IPS DF 6.9 (cell line): ENCODE measurements at regions not wholly inside any gene's neighbourhood (a gene's known extent, or its start where the extent isn't known, plus 50 kb on each side); places are given as distances from the start of the nearest gene placed in this dataset.
"Not testable (repeated sequence)": the region's sequence is repeated elsewhere in the genome, so short reads cannot be mapped to it uniquely, and the experiment has no call there.

ENCODE experiments used
- DNase-seq: peaks from one replicate; pipeline ENCODE4 v3.0.0-alpha.2; 2013; ENCODE audit warnings: low read depth, low spot score
- H3K27ac ChIP-seq: one replicate; pipeline ENCODE4 v1.5.1; 2013; ENCODE audit warnings: low read length, control low read depth
- H3K27me3 ChIP-seq: 2 replicates; pipeline ENCODE4 v1.6.1; 2013; ENCODE audit warnings: mild to moderate bottlenecking, low read length; ENCODE audit not compliant: control insufficient read depth, insufficient read depth
- H3K36me3 ChIP-seq: 2 replicates; pipeline ENCODE4 v1.6.1; 2013; ENCODE audit warnings: low read length; ENCODE audit not compliant: control insufficient read depth, insufficient read depth
- H3K4me1 ChIP-seq: 2 replicates; pipeline ENCODE4 v1.6.1; 2013; ENCODE audit warnings: low read length; ENCODE audit not compliant: control insufficient read depth, insufficient read depth
- H3K4me3 ChIP-seq: 2 replicates; pipeline ENCODE4 v1.5.1; 2013; ENCODE audit warnings: mild to moderate bottlenecking, low read length
- H3K9me3 ChIP-seq: 2 replicates; pipeline ENCODE4 v1.6.1; 2013; ENCODE audit warnings: low read length, inconsistent platforms; ENCODE audit not compliant: control insufficient read depth, insufficient read depth
- WGBS: extraction: QIAGEN DNeasy Blood & Tissue Kit; methylation state at CpG from one replicate; pipeline ENCODE4 v1.1.7; 2013; ENCODE audit warnings: mixed read lengths, missing lambda C conversion rate; ENCODE audit not compliant: insufficient read length, insufficient coverage; 5-methylcytosine and 5-hydroxymethylcytosine counted together

- Histone ChIP-seq H3K4me1 (peaks cover 2% of the 10 kb centered on the region; the same call in 1 of the 2 replicates), H3K27ac (no peak overlapping the region), H3K9me3 (no peaks in the 10 kb centered on the region), H3K27me3 (no peaks in the 10 kb centered on the region), H3K36me3 (no peaks in the 10 kb centered on the region), H3K4me3 (no peak overlapping the region)
- no CpG with 5 or more reads among the region's 3 CpGs for WGBS
- no peak for DNase-seq
Measured at GRCh38 chr7:15831606-15832005, 145.1 kb upstream of the MEOX2 start.

- no CpG with 5 or more reads among the region's 3 CpGs for WGBS
- Histone ChIP-seq H3K4me3 (no peak overlapping the region), H3K36me3 (no peaks in the 10 kb centered on the region), H3K27me3 (no peaks in the 10 kb centered on the region), H3K9me3 (no peaks in the 10 kb centered on the region), H3K27ac (no peak overlapping the region), H3K4me1 (peaks cover 2% of the 10 kb centered on the region; the same call in 1 of the 2 replicates)
- DNase-seq = no peak
Measured at GRCh38 chr7:15829691-15830090, 143.2 kb upstream of the MEOX2 start.

DNA sequence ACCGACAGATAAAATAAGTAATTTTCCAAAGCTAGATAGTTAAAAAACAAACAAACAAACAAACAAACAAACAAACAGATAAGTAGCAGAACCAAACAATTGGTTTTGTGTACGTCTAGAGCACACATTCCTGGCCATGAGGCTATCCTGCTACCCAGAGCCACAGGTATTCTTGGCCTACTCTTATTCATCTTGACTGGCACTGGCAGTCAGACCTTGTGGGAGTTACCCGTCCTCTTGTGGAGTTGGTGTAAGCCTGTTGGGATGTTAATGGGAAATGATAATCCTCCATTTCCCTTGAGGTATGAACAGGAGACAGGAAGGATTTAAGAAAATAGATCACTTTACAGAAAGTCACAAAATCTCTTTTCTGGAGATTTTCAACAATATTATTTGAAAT, 142.4 kb upstream of the MEOX2 start:
- H3K4me1 ChIP-seq = peaks cover 2% of the 10 kb centered on the region; the same call in 1 of the 2 replicates
- no peaks in the 10 kb centered on the region for H3K36me3 ChIP-seq
- H3K27me3 ChIP-seq = no peaks in the 10 kb centered on the region
- H3K4me3 ChIP-seq = no peak overlapping the region
- no peak overlapping the region for H3K27ac ChIP-seq
- no peaks in the 10 kb centered on the region for H3K9me3 ChIP-seq
- DNase-seq = no peak
- no CpG with 5 or more reads among the region's 3 CpGs for WGBS

GRCh38 chr7:15821484-15822427, 135.3 kb upstream of the MEOX2 start:
- WGBS = no CpG with 5 or more reads among the region's 4 CpGs

DNA sequence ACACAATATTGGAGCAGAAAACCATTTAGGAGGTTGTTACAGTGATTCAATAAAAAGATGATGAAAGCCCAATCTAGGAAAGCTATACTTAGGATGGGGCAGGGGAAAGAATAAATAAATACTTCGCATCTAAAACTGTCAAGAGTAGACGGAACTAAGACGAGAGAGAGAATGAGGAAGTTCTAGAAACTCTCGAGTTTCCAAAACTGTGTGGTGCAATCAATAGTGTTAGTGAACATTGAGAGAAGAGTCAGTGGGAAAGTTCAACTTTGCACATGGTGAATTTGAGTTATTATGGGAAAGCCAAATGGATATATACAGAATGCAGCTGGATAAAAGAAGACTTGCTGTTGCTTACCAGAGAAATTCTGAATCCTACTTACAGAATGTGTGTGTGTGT, 133.8 kb upstream of the MEOX2 start:
- no peak for DNase-seq

More at GRCh38 chr7:15821484-15822427, 135.3 kb upstream of the MEOX2 start:
- H3K4me1 ChIP-seq = no peaks in the 10 kb centered on the region
- no peaks in the 10 kb centered on the region for H3K9me3 ChIP-seq
- DNase-seq = no peak
- no peaks in the 10 kb centered on the region for H3K27me3 ChIP-seq
- H3K4me3 ChIP-seq = no peak overlapping the region
- H3K27ac ChIP-seq = no peak overlapping the region
- no peaks in the 10 kb centered on the region for H3K36me3 ChIP-seq

DNA sequence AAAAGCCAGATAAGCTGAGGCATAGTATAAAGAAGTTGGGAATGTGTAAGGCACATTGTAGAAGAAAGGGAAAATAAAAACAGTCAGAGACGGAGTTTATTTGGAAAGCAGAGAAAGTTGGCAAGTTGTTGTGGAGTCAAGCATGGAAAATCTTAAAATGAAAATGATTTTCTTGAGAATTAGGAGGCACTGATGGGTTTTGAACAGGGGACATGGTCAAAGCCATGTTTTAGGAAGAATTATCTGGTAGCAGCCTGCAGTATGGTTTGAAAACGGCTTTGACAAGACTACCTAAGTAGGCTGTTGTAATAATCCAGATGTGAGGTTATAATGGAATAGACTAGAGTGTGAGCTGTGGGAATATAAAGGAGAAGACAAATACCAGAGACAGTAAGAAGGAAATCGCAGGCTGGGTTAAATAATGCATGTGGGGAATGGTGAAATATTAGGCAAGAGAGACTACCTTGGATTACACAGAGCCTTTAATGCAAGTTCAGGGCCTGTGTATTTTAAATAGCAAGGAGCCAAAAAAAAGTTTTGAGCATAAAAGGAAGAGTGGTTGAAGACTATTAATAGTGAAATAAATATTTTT, 130.4 kb upstream of the MEOX2 start:
- no peak for DNase-seq
- H3K36me3 ChIP-seq = no peaks in the 10 kb centered on the region
- WGBS = no CpG with 5 or more reads among the region's 3 CpGs
- H3K27me3 ChIP-seq = no peaks in the 10 kb centered on the region
- H3K9me3 ChIP-seq = no peaks in the 10 kb centered on the region
- no peak overlapping the region for H3K4me3 ChIP-seq
- H3K27ac ChIP-seq = no peak overlapping the region
- no peaks in the 10 kb centered on the region for H3K4me1 ChIP-seq

More for the DNA sequence above, 133.8 kb upstream of the MEOX2 start:
- H3K4me1 ChIP-seq = no peaks in the 10 kb centered on the region
- WGBS = no CpG with 5 or more reads among the region's 4 CpGs
- no peaks in the 10 kb centered on the region for H3K27me3 ChIP-seq
- H3K27ac ChIP-seq = no peak overlapping the region
- no peaks in the 10 kb centered on the region for H3K9me3 ChIP-seq
- H3K4me3 ChIP-seq = no peak overlapping the region
- no peaks in the 10 kb centered on the region for H3K36me3 ChIP-seq

GRCh38 chr7:15813448-15813847, 127.0 kb upstream of the MEOX2 start:
- Histone ChIP-seq H3K4me1 (no peaks in the 10 kb centered on the region), H3K36me3 (no peaks in the 10 kb centered on the region), H3K27me3 (no peaks in the 10 kb centered on the region), H3K4me3 (no peak overlapping the region), H3K9me3 (no peaks in the 10 kb centered on the region), H3K27ac (no peak overlapping the region)
- no CpG with 5 or more reads among the region's 1 CpG for WGBS
- DNase-seq = no peak

DNA sequence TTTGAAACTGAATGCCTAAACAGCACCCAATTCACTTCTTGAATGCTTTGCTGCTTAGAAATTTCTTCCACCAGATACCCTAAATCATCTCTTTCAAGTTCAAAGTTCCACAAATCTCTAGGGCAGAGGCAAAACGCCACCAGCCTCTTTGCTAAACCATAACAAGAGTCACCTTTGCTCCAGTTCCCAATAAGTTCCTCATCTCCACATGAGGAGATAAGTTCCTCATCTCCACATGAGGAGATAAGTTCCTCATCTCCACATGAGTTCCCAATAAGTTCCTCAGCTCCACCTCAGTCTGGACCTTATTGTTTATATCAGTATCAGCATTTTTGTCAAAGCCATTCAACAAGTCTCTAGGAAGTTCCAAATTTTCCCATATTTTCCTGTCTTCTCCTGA, 123.9 kb upstream of the MEOX2 start:
- H3K4me3 ChIP-seq, DNase-seq, H3K9me3 ChIP-seq, H3K36me3 ChIP-seq, H3K27ac ChIP-seq, H3K4me1 ChIP-seq, H3K27me3 ChIP-seq: not testable (repeated sequence)
- no CpG with 5 or more reads among the region's 1 CpG for WGBS

DNA sequence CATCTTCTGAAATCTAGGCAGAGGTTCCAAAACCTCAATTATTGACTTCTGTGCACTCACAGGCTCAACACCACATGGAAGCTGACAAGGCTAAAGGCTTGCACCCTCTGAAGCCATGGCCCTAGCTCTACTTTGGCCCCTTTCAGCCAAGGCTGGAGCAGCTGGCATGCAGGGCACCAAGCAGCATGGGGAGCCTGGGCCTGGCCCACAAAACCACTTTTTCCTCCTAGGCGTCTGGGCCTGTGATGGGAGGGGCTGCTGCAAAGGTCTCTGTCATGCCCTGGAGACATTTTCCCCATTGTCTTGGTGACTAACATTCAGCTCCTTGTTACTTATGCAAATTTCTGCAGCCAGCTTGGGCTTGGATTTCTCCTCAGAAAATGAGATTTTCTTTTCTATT, 123.5 kb upstream of the MEOX2 start:
- not testable (repeated sequence) for DNase-seq, H3K4me1 ChIP-seq, H3K27me3 ChIP-seq, H3K27ac ChIP-seq, H3K4me3 ChIP-seq, H3K9me3 ChIP-seq, H3K36me3 ChIP-seq
- WGBS = no CpG with 5 or more reads among the region's 1 CpG

GRCh38 chr7:15805891-15806290, 119.4 kb upstream of the MEOX2 start:
- no peaks in the 10 kb centered on the region for H3K4me1 ChIP-seq
- no peak overlapping the region for H3K27ac ChIP-seq
- no peak overlapping the region for H3K4me3 ChIP-seq
- H3K9me3 ChIP-seq = no peaks in the 10 kb centered on the region
- WGBS = no CpG with 5 or more reads among the region's 2 CpGs
- no peaks in the 10 kb centered on the region for H3K36me3 ChIP-seq
- no peaks in the 10 kb centered on the region for H3K27me3 ChIP-seq
- DNase-seq = no peak
